ENCODE measurements at regions not wholly inside any gene's neighbourhood (a gene's known extent, or its start where the extent isn't known, plus 50 kb on each side); places are given as distances from the start of the nearest gene placed in this dataset.

DNA sequence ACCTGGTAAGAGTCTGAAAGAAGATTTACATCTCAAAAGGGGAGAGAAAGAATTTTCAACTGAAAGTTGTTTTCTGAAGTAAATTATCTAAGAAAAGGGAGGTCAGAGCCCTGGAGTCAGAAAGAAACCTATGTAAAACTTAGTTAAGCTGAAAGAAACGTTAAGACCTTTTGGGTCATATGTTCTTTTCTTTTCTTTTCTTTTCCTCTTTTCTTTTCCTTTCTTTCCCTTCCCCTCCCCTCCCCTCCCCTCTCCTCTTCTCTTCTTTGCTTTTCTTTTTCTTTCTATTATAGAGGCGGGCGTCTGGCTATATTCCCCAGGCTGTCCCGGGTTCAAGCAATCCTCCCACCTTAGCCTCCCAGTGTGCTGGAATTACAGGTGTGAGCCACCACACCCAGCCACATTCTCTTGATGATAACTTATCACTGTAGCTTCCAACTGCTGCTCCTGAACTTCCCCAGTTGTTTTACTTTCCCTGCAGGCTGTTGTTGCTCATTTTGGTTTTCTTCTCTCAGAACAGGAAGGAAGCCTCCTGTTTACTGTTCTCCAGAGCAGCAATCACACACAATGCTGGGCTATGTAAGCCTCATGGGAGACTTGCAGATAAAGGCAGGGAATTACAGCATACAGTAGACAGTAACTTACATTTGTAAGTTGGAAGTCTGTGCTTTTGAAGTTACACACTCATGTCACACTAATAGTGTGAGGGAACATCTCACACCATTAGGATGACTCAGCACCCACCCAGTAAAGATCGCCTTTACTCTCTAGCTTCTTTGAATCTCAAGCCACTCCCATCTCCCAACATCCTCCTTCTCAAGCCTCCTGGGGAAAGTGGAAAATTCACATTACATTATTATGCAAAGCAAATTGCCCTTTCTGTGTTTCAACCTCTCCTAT lies 2216.6 kb upstream of the WWC1 start:
- no peak for TF ChIP-seq CTCF (IDR thresholded peaks at IDR 0.05; ENCODE audit: insufficient read depth, low read length, poor library complexity, severe bottlenecking)
- Histone ChIP-seq H3K4me3 (ENCODE audit: low read depth, low read length) (no peak overlapping the region), H3K36me3 (ENCODE audit: control insufficient read depth, insufficient read depth, low read length) (no peaks in the 10 kb centered on the region), H3K27me3 (ENCODE audit: control insufficient read depth, insufficient read depth, low read length) (no peaks in the 10 kb centered on the region)
- DNase-seq (ENCODE audit: low read depth) = no peak

- Histone ChIP-seq H3K36me3 (ENCODE audit: control insufficient read depth, insufficient read depth, low read length) (no peaks in the 10 kb centered on the region), H3K27me3 (ENCODE audit: control insufficient read depth, insufficient read depth, low read length) (no peaks in the 10 kb centered on the region), H3K4me3 (ENCODE audit: low read depth, low read length) (no peak overlapping the region)
- no peak for TF ChIP-seq CTCF (IDR thresholded peaks at IDR 0.05; ENCODE audit: insufficient read depth, low read length, poor library complexity, severe bottlenecking)
- no peak for DNase-seq (ENCODE audit: low read depth)
These were observed 2208.1 kb upstream of the WWC1 start for GRCh38 chr5:166083183-166083959.

DNA sequence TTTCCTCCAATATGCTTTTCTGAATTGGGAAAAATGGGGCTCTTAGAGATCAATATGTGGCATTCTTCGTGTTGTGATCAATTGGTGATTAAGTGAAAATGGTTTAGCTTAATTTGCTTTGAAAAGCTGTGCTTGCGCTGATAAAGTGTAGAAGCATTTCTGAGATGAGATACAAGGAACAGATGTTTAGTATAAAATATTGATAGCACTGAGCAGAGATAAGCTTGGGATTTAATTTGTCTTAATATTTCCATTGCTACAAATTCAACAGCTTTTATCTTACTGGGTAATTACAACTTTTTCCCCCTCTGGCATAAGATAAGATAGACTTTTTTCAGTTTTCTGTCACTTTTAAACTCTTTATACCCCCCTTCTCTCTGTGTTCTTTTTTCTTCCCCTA lies 2204.9 kb upstream of the WWC1 start:
- no peak for DNase-seq (ENCODE audit: low read depth)
- no peak for TF ChIP-seq CTCF (IDR thresholded peaks at IDR 0.05; ENCODE audit: insufficient read depth, low read length, poor library complexity, severe bottlenecking)
- H3K36me3 ChIP-seq (ENCODE audit: control insufficient read depth, insufficient read depth, low read length) = no peaks in the 10 kb centered on the region
- H3K27me3 ChIP-seq (ENCODE audit: control insufficient read depth, insufficient read depth, low read length) = no peaks in the 10 kb centered on the region
- no peak overlapping the region for H3K4me3 ChIP-seq (ENCODE audit: low read depth, low read length)

DNA sequence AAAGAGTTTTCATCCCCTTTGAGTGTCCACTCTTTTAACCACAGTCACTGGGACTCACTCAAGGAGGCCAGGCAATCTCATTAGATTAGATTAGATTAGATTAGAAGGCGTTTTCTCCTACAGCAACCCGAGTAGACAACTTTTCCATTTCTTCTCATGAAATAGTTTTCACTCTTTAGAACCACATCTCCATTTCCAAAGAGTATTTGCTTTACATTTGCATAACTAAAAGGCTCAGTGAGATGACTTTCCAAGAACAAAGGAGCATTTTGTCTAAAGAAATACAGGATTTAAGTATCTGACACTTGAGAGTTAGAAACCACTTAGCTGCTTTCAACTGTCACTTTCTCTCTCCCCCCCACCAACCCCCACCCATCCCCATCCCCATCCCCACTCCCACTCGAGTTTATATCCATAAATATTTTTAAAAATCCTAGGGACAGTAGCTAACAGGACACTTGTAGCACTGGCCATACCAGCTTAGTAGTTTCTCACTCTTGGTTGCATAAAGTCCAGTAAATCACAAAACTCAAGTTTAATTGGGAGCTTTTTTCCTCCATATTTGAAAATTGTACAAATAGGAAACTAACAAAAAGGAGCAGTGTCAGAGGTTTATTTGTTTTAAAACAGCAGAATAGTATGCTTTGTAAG lies 2202.9 kb upstream of the WWC1 start:
- DNase-seq (ENCODE audit: low read depth) = no peak
- no peaks in the 10 kb centered on the region for H3K36me3 ChIP-seq (ENCODE audit: control insufficient read depth, insufficient read depth, low read length)
- no peak overlapping the region for H3K4me3 ChIP-seq (ENCODE audit: low read depth, low read length)
- H3K27me3 ChIP-seq (ENCODE audit: control insufficient read depth, insufficient read depth, low read length) = no peaks in the 10 kb centered on the region
- TF ChIP-seq CTCF (IDR thresholded peaks at IDR 0.05; ENCODE audit: insufficient read depth, low read length, poor library complexity, severe bottlenecking) = no peak

DNA sequence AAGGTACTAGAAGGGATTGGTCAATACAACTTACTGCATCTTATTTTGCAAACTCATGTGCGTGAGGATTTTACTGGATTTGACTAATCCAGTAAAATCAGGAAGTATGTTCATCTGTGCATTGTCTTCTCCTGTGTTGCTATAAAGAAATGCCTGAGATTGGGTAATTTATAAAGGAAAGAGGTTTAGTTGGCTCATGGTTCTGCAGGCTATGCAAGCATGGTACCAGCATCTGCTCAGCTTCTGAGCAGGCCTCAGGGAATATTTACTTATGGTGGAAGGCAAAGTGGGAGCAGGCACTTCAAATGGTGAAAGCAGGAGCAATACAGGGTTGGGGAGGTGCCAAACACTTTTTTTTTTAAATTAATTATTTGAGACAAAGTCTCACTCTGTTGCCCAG lies 2199.5 kb upstream of the WWC1 start:
- no peak for TF ChIP-seq CTCF (IDR thresholded peaks at IDR 0.05; ENCODE audit: insufficient read depth, low read length, poor library complexity, severe bottlenecking)
- no peak for DNase-seq (ENCODE audit: low read depth)
- Histone ChIP-seq H3K4me3 (ENCODE audit: low read depth, low read length) (no peak overlapping the region), H3K27me3 (ENCODE audit: control insufficient read depth, insufficient read depth, low read length) (no peaks in the 10 kb centered on the region), H3K36me3 (ENCODE audit: control insufficient read depth, insufficient read depth, low read length) (no peaks in the 10 kb centered on the region)

All from kidney epithelial cell (primary cell).